HEK293 (cell line): ENCODE measurements at regions not wholly inside any gene's neighbourhood (a gene's known extent, or its start where the extent isn't known, plus 50 kb on each side); places are given as distances from the start of the nearest gene placed in this dataset.

Experiments
- CTCF ChIA-PET: fragments of 350-600 bp; formaldehyde crosslinking; extraction: SDS; loops from one replicate; lab custom pipeline; 2021; ENCODE audit warnings: antibody characterized with exemption; lab: Yijun Ruan, JAX
- POLR2A ChIA-PET: fragments of 300-600 bp; formaldehyde crosslinking; extraction: SDS; loops from one replicate; lab custom pipeline; 2020; ENCODE audit warnings: antibody characterized with exemption, inconsistent platforms; lab: Yijun Ruan, JAX
- H3K27ac ChIP-seq: fragments of 200-500 bp; sonication (Bioruptor generic); 2 replicates; pipeline ENCODE4 v1.5.1; 2014; ENCODE audit warnings: low read depth, low read length, control low read depth, inconsistent platforms; ENCODE audit errors: extremely low read depth
- H3K36me3 ChIP-seq, 2 experiments: fragments of 200-500 bp in 1 of 2; sonication (Bioruptor generic) in 1 of 2; 1 replicate in 1 of 2; 2 replicates in 1 of 2; pipeline ENCODE4 v1.5.1; 2014 to 2017; ENCODE audit warnings: inconsistent platforms in 2 of 2, low read length in 2 of 2; ENCODE audit not compliant: control insufficient read depth in 2 of 2, insufficient read depth in 1 of 2
- H3K4me1 ChIP-seq: fragments of 200-500 bp; sonication (Bioruptor generic); 2 replicates; pipeline ENCODE4 v1.5.1; 2014; ENCODE audit warnings: mild to moderate bottlenecking, low read length, inconsistent platforms; ENCODE audit not compliant: control insufficient read depth, insufficient read depth
- H3K4me3 ChIP-seq: 2 replicates; pipeline ENCODE4 v1.5.1; 2011; ENCODE audit warnings: low read depth, mild to moderate bottlenecking, control low read depth, low read length, moderate library complexity
- H3K9me3 ChIP-seq: fragments of 200-500 bp; sonication (Bioruptor generic); 2 replicates; pipeline ENCODE4 v1.5.1; 2014; ENCODE audit warnings: low read depth, low read length, inconsistent platforms; ENCODE audit not compliant: control insufficient read depth, insufficient read depth
- BCL11A ChIP-seq: fragments of 450-650 bp; formaldehyde crosslinking; IDR thresholded peaks from 2 replicates; pipeline ENCODE4 v1.5.1; 2016; ENCODE audit warnings: low read depth, missing biosample characterization, missing genetic modification characterization
- GFI1B ChIP-seq: fragments of 450-650 bp; formaldehyde crosslinking; IDR thresholded peaks from 2 replicates; pipeline ENCODE4 v1.5.1; 2016; ENCODE audit warnings: missing biosample characterization, missing genetic modification characterization
- HOXA7 ChIP-seq: sonication (generic); formaldehyde crosslinking; IDR thresholded peaks from 2 replicates; pipeline ENCODE4 v1.8.1; 2022; ENCODE audit warnings: missing genetic modification reagents, borderline replicate concordance
- REST ChIP-seq: fragments of 450-650 bp; formaldehyde crosslinking; IDR thresholded peaks from 2 replicates; pipeline ENCODE4 v1.5.1; 2016; ENCODE audit warnings: missing biosample characterization, missing genetic modification characterization
- ZBTB10 ChIP-seq: fragments of 450-650 bp; formaldehyde crosslinking; IDR thresholded peaks from 2 replicates; pipeline ENCODE4 v1.5.1; 2016; ENCODE audit warnings: missing biosample characterization, missing genetic modification characterization
- ZBTB21 ChIP-seq: fragments of 450-650 bp; formaldehyde crosslinking; IDR thresholded peaks from 2 replicates; pipeline ENCODE4 v1.5.1; 2017; ENCODE audit warnings: missing biosample characterization, missing genetic modification characterization
- ZNF112 ChIP-seq: fragments of 450-650 bp; formaldehyde crosslinking; IDR thresholded peaks from 2 replicates; pipeline ENCODE4 v1.5.0; 2017; ENCODE audit warnings: missing biosample characterization, missing genetic modification characterization
- ZNF114 ChIP-seq: fragments of 450-650 bp; formaldehyde crosslinking; IDR thresholded peaks from 2 replicates; pipeline ENCODE4 v1.5.0; 2017; ENCODE audit warnings: missing biosample characterization, missing genetic modification characterization
- ZNF239 ChIP-seq: fragments of 450-650 bp; formaldehyde crosslinking; IDR thresholded peaks from 2 replicates; pipeline ENCODE4 v1.5.1; 2016; ENCODE audit warnings: missing biosample characterization, missing genetic modification characterization
- ZNF394 ChIP-seq: fragments of 450-650 bp; formaldehyde crosslinking; IDR thresholded peaks from 2 replicates; pipeline ENCODE4 v1.5.1; 2016; ENCODE audit warnings: missing biosample characterization, missing genetic modification characterization, mild to moderate bottlenecking, moderate library complexity, borderline replicate concordance
- ZNF423 ChIP-seq: fragments of 450-650 bp; formaldehyde crosslinking; IDR thresholded peaks from 2 replicates; pipeline ENCODE4 v1.5.1; 2016; ENCODE audit warnings: missing biosample characterization, missing genetic modification characterization
- ZNF514 ChIP-seq: fragments of 450-650 bp; formaldehyde crosslinking; IDR thresholded peaks from 2 replicates; pipeline ENCODE4 v1.5.1; 2016; ENCODE audit warnings: missing biosample characterization, missing genetic modification characterization
- ZNF529 ChIP-seq: fragments of 450-650 bp; formaldehyde crosslinking; IDR thresholded peaks from 2 replicates; pipeline ENCODE4 v1.5.1; 2017; ENCODE audit warnings: missing genetic modification characterization, missing biosample characterization; ENCODE audit not compliant: insufficient replicate concordance
- ZNF544 ChIP-seq: fragments of 450-650 bp; formaldehyde crosslinking; IDR thresholded peaks from 2 replicates; pipeline ENCODE4 v1.5.0; 2017; ENCODE audit warnings: missing biosample characterization, missing genetic modification characterization
- ZNF664 ChIP-seq: fragments of 450-650 bp; formaldehyde crosslinking; IDR thresholded peaks from 2 replicates; pipeline ENCODE4 v1.5.1; 2016; ENCODE audit warnings: missing biosample characterization, missing genetic modification characterization
- ZNF76 ChIP-seq: fragments of 450-650 bp; formaldehyde crosslinking; IDR thresholded peaks from 2 replicates; pipeline ENCODE4; 2016; ENCODE audit warnings: low read depth, missing biosample characterization, missing genetic modification characterization, borderline replicate concordance
- ZNF768 ChIP-seq: fragments of 450-650 bp; formaldehyde crosslinking; IDR thresholded peaks from 2 replicates; pipeline ENCODE4 v1.5.1; 2018; ENCODE audit warnings: missing biosample characterization, mild to moderate bottlenecking, missing genetic modification characterization
- ZNF830 ChIP-seq: fragments of 450-650 bp; IDR thresholded peaks from 2 replicates; pipeline ENCODE4 v1.5.0; 2018; ENCODE audit warnings: missing biosample characterization, missing genetic modification characterization, low read depth, mild to moderate bottlenecking, moderate library complexity
- TF ChIP-seq, protein P1 (sequence below): IDR thresholded peaks from 2 replicates; pipeline ENCODE4 v1.6.1; 2011; ENCODE audit warnings: mild to moderate bottlenecking, low read depth, low read length, borderline replicate concordance
- TF ChIP-seq, protein P2 (sequence below): fragments of 450-650 bp; formaldehyde crosslinking; IDR thresholded peaks from 2 replicates; pipeline ENCODE4 v1.5.1; 2016; ENCODE audit warnings: missing biosample characterization, missing genetic modification characterization, borderline replicate concordance
- TF ChIP-seq, protein P3 (sequence below): fragments of 450-650 bp; formaldehyde crosslinking; IDR thresholded peaks from 2 replicates; pipeline ENCODE4 v1.5.1; 2016; ENCODE audit warnings: missing biosample characterization, missing genetic modification characterization
- TF ChIP-seq, protein P4 (sequence below): fragments of 450-650 bp; formaldehyde crosslinking; conservative IDR thresholded peaks from 2 replicates; pipeline ENCODE4 v1.5.1; 2016; ENCODE audit warnings: low read depth, missing biosample characterization, missing genetic modification characterization

- TF ChIP-seq ZBTB10 (tag by site-specific recombination) (no peak), ZNF768 (tag by site-specific recombination) (no peak), ZBTB21 (tag by site-specific recombination) (no peak), ZNF514 (tag by site-specific recombination) (no peak), ZNF394 (no peak), ZNF529 (tag by site-specific recombination) (no peak), REST (tag by site-specific recombination) (no peak), ZNF664 (tag by site-specific recombination) (no peak), ZNF76 (tag by site-specific recombination) (no peak), GFI1B (tag by site-specific recombination) (no peak)
- TF ChIP-seq, protein P1, sequence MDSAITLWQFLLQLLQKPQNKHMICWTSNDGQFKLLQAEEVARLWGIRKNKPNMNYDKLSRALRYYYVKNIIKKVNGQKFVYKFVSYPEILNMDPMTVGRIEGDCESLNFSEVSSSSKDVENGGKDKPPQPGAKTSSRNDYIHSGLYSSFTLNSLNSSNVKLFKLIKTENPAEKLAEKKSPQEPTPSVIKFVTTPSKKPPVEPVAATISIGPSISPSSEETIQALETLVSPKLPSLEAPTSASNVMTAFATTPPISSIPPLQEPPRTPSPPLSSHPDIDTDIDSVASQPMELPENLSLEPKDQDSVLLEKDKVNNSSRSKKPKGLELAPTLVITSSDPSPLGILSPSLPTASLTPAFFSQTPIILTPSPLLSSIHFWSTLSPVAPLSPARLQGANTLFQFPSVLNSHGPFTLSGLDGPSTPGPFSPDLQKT: no peak
- TF ChIP-seq, protein P2, sequence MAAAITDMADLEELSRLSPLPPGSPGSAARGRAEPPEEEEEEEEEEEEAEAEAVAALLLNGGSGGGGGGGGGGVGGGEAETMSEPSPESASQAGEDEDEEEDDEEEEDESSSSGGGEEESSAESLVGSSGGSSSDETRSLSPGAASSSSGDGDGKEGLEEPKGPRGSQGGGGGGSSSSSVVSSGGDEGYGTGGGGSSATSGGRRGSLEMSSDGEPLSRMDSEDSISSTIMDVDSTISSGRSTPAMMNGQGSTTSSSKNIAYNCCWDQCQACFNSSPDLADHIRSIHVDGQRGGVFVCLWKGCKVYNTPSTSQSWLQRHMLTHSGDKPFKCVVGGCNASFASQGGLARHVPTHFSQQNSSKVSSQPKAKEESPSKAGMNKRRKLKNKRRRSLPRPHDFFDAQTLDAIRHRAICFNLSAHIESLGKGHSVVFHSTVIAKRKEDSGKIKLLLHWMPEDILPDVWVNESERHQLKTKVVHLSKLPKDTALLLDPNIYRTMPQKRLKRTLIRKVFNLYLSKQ (tag by site-specific recombination): no peak
Measured at GRCh38 chr1:82091729-82092128, 291.0 kb downstream of the ADGRL2 start (continued).

GRCh38 chr1:82091265-82091664 is 290.5 kb downstream of the ADGRL2 start:
- H3K4me1 ChIP-seq: no peaks in the 10 kb centered on the region
- no peaks in the 10 kb centered on the region for H3K9me3 ChIP-seq
- TF ChIP-seq ZNF112 (tag by site-specific recombination) (no peak), ZNF239 (no peak), ZNF830 (tag by site-specific recombination) (no peak), BCL11A (tag by site-specific recombination) (no peak), ZNF423 (tag by site-specific recombination) (no peak), ZNF514 (tag by site-specific recombination) (no peak), ZNF114 (tag by site-specific recombination) (no peak), ZNF544 (tag by site-specific recombination) (no peak), HOXA7 (CRISPR knock-in tag) (no peak)
- TF ChIP-seq, protein P3, sequence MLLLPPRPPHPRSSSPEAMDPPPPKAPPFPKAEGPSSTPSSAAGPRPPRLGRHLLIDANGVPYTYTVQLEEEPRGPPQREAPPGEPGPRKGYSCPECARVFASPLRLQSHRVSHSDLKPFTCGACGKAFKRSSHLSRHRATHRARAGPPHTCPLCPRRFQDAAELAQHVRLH (tag by site-specific recombination): no peak
- TF ChIP-seq, protein P4, sequence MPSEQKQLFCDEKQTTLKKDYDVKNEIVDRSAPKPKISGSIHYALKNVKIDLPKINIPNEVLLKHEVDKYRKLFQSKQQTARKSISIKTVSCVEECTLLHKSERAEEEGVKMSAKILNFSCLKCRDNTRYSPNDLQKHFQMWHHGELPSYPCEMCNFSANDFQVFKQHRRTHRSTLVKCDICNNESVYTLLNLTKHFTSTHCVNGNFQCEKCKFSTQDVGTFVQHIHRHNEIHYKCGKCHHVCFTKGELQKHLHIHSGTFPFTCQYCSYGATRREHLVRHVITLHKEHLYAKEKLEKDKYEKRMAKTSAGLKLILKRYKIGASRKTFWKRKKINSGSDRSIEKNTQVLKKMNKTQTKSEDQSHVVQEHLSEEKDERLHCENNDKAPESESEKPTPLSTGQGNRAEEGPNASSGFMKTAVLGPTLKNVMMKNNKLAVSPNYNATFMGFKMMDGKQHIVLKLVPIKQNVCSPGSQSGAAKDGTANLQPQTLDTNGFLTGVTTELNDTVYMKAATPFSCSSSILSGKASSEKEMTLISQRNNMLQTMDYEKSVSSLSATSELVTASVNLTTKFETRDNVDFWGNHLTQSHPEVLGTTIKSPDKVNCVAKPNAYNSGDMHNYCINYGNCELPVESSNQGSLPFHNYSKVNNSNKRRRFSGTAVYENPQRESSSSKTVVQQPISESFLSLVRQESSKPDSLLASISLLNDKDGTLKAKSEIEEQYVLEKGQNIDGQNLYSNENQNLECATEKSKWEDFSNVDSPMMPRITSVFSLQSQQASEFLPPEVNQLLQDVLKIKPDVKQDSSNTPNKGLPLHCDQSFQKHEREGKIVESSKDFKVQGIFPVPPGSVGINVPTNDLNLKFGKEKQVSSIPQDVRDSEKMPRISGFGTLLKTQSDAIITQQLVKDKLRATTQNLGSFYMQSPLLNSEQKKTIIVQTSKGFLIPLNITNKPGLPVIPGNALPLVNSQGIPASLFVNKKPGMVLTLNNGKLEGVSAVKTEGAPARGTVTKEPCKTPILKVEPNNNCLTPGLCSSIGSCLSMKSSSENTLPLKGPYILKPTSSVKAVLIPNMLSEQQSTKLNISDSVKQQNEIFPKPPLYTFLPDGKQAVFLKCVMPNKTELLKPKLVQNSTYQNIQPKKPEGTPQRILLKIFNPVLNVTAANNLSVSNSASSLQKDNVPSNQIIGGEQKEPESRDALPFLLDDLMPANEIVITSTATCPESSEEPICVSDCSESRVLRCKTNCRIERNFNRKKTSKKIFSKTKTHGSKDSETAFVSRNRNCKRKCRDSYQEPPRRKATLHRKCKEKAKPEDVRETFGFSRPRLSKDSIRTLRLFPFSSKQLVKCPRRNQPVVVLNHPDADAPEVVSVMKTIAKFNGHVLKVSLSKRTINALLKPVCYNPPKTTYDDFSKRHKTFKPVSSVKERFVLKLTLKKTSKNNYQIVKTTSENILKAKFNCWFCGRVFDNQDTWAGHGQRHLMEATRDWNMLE (tag by site-specific recombination): no peak
- CTCF ChIA-PET: no interaction called here
- no peaks in the 10 kb centered on the region for H3K36me3 ChIP-seq
- no peak overlapping the region for H3K27ac ChIP-seq
- H3K4me3 ChIP-seq: no peak overlapping the region
- POLR2A ChIA-PET: no interaction called here
